SIG-M5 treated with dmso at 0.1 percent for 504 hours (cell line): ENCODE measurements at regions not wholly inside any gene's neighbourhood (a gene's known extent, or its start where the extent isn't known, plus 50 kb on each side); places are given as distances from the start of the nearest gene placed in this dataset.
"Not testable (repeated sequence)": the region's sequence is repeated elsewhere in the genome, so short reads cannot be mapped to it uniquely, and the experiment has no call there.

Experiments
- DNase-seq: peaks from one replicate; lab custom pipeline; 2025; ENCODE audit not compliant: unreplicated experiment; lab: John Stamatoyannopoulos, UW

GRCh38 chrX:40945361-40945713, 139.9 kb upstream of the USP9X start:
- DNase-seq = peak; percentile 54

GRCh38 chrX:40947276-40947675, 138.0 kb upstream of the USP9X start:
- DNase-seq = no peak

- DNase-seq = no peak
Observed at GRCh38 chrX:40949071-40949470, 136.2 kb upstream of the USP9X start.

GRCh38 chrX:40950546-40950945, 134.7 kb upstream of the USP9X start:
- DNase-seq = no peak

- DNase-seq = not testable (repeated sequence)
Observed at GRCh38 chrX:40951407-40951806, 133.8 kb upstream of the USP9X start.

GRCh38 chrX:40952855-40953254, 132.4 kb upstream of the USP9X start:
- DNase-seq = no peak

- no peak for DNase-seq
Observed at GRCh38 chrX:40953369-40953768, 131.9 kb upstream of the USP9X start.

GRCh38 chrX:40960041-40960440, 125.2 kb upstream of the USP9X start:
- DNase-seq = no peak

GRCh38 chrX:40962793-40963407, 122.3 kb upstream of the USP9X start:
- no peak for DNase-seq

GRCh38 chrX:40964008-40964407, 121.2 kb upstream of the USP9X start:
- DNase-seq = no peak

GRCh38 chrX:40964633-40965586, 120.3 kb upstream of the USP9X start:
- DNase-seq = no peak

- no peak for DNase-seq
Observed at GRCh38 chrX:40966213-40966820, 118.9 kb upstream of the USP9X start.

- DNase-seq = no peak
Observed at GRCh38 chrX:40968180-40968579, 117.1 kb upstream of the USP9X start.

- DNase-seq = no peak
Observed at GRCh38 chrX:40971736-40972135, 113.5 kb upstream of the USP9X start.

GRCh38 chrX:40973619-40974018, 111.6 kb upstream of the USP9X start:
- no peak for DNase-seq

GRCh38 chrX:40975951-40976350, 109.3 kb upstream of the USP9X start:
- no peak for DNase-seq

GRCh38 chrX:40976981-40977380, 108.3 kb upstream of the USP9X start:
- no peak for DNase-seq

- no peak for DNase-seq
Observed at GRCh38 chrX:40984962-40985361, 100.3 kb upstream of the USP9X start.

GRCh38 chrX:40987413-40987812, 97.8 kb upstream of the USP9X start:
- DNase-seq = no peak

- DNase-seq = no peak
Observed at GRCh38 chrX:40988100-40988499, 97.1 kb upstream of the USP9X start.

- not testable (repeated sequence) for DNase-seq
Observed at GRCh38 chrX:40993395-40993794, 91.8 kb upstream of the USP9X start.
